Coronary artery (tissue), 2 donors: ENCODE measurements at regions not wholly inside any gene's neighbourhood (a gene's known extent, or its start where the extent isn't known, plus 50 kb on each side); places are given as distances from the start of the nearest gene placed in this dataset.

Source experiments
- DNase-seq: peaks from one replicate; pipeline ENCODE4 v3.0.0-alpha.2; 2017; ENCODE audit warnings: low spot score
- H3K27ac ChIP-seq, 2 donors: fragments of 200-600 bp; sonication (generic); one replicate each; pipeline ENCODE4 v1.5.1; 2016 to 2019
- H3K4me3 ChIP-seq: fragments of 200-600 bp; sonication (generic); 2 replicates; pipeline ENCODE4 v1.5.1; 2016; ENCODE audit warnings: mild to moderate bottlenecking, moderate library complexity
- TF ChIP-seq, protein P1 (sequence below): fragments of 200-600 bp; sonication (generic); IDR thresholded peaks from one replicate; pipeline ENCODE4 v1.5.1; 2019; ENCODE audit warnings: antibody characterized with exemption

DNA sequence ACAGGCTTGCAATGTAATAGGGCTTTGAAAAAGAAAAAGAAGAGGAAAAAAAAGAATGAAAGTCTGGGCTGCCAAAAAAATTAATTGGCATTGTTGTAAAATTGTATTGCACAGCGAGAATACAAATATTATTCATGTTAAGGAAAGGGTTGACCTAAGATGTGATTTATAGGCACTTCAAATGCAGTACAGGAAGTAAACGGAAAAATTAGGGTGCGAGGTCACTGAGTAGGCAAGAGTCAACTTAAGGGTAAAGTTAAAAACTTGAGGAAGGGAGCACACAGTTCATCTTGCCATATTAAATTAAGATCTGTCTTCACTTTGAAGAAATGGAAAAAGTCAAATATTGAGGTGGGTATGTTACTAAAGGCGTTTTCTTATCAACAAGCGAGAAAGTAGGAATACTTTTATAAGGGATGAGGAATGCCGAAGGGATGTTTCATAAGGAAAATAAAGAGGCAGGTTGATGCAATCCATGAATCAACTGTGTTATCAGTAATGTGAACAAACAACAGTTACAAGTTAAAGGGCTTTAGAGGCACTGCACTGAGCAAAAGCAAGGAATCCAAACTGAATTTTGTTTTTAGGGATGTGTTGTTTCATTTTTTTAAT lies 123.0 kb downstream of the WT1 start:
- Histone ChIP-seq H3K27ac (no peak overlapping the region), H3K4me3 (no peak overlapping the region)
- DNase-seq: no peak
- TF ChIP-seq, protein P1, sequence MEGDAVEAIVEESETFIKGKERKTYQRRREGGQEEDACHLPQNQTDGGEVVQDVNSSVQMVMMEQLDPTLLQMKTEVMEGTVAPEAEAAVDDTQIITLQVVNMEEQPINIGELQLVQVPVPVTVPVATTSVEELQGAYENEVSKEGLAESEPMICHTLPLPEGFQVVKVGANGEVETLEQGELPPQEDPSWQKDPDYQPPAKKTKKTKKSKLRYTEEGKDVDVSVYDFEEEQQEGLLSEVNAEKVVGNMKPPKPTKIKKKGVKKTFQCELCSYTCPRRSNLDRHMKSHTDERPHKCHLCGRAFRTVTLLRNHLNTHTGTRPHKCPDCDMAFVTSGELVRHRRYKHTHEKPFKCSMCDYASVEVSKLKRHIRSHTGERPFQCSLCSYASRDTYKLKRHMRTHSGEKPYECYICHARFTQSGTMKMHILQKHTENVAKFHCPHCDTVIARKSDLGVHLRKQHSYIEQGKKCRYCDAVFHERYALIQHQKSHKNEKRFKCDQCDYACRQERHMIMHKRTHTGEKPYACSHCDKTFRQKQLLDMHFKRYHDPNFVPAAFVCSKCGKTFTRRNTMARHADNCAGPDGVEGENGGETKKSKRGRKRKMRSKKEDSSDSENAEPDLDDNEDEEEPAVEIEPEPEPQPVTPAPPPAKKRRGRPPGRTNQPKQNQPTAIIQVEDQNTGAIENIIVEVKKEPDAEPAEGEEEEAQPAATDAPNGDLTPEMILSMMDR: no peak

DNA sequence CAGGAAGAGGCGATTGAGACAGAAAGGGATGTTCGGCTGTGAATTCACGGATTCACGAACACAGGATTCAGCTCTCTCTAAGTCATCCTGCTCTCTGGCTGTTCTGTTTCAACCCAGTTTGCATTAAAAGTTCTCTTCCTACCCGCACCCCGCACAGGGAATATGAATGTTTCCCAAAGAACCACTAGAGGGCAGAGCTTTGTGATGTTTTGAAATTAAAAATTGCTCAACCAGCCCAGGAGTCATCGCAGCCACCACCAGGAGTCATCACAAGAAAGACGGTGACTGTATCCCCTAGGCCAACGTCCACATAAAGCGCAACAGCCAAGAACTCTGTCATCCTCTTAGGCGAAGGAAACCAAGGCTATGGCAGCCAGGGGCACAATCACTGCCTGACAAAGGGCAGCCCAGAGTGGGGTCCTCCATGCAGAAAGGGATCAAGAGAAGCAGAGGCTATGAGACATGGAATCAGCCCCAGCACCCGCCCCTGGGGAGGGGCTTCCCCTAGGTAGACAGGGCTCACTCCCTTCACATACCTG lies 122.4 kb downstream of the WT1 start:
- DNase-seq: no peak
- TF ChIP-seq, protein P1: no peak
- Histone ChIP-seq H3K27ac (no peak overlapping the region), H3K4me3 (no peak overlapping the region)

DNA sequence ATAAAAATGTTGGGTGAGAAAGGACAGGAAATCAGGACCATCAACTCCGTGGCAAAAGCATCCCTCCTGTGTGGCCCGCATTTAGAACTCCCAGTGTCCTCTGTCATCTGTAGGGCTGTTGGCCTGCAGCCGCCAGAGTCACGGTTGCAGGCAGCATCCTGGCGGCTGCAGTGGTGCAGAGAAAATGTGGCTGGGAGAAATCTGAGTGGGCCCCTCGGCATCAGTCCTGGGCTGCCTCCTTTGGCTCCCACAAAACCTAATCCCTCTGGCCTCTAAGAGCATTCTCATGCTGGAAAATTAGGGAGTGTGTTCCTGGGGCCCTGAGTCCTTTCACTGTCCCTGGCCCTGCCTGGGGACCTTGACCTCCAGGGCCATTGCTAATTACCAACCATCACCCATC lies 121.9 kb downstream of the WT1 start:
- no peak for DNase-seq
- H3K27ac ChIP-seq: no peak overlapping the region
- TF ChIP-seq, protein P1: no peak
- H3K4me3 ChIP-seq: no peak overlapping the region

DNA sequence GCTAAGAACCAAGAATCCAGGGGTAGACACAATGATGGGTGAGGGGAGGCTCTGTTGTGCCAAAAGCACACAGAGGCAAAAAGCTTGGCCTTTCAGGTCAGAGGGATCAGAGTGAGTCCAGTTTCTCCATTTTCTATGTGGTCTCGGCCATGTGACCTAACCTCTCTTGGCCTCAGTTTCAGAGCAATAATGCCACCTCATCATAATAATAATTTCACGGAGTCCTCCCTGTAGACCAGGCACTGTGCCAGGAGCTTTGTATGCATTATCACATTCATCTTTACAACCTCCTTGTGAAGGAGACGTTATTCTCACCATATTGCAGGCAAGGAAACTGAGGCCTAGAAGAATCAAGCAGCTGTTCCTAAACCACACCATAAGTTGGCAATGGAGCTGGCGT lies 120.2 kb downstream of the WT1 start:
- TF ChIP-seq, protein P1: no peak
- H3K27ac ChIP-seq: no peak overlapping the region
- DNase-seq: no peak
- no peak overlapping the region for H3K4me3 ChIP-seq

DNA sequence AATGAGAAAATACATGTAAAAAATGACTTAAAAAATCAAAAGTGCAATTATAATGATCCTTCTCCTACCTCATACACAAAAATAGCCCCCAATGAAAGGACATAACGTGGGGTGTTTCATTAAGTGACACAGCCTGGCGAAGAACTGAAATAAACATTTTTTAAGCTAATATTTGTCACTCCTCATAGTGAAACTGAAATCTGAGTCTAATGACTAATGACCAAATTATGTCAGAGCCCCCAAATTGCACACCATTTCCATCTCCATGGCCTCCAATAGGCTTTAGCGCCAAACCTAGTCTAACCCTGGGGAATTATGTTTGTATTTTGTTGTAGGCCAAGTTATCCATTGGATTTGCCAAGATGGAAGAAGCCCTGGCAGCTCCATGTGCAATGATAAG lies 119.1 kb downstream of the WT1 start:
- TF ChIP-seq, protein P1: no peak
- DNase-seq: no peak
- Histone ChIP-seq H3K27ac (no peak overlapping the region), H3K4me3 (no peak overlapping the region)

DNA sequence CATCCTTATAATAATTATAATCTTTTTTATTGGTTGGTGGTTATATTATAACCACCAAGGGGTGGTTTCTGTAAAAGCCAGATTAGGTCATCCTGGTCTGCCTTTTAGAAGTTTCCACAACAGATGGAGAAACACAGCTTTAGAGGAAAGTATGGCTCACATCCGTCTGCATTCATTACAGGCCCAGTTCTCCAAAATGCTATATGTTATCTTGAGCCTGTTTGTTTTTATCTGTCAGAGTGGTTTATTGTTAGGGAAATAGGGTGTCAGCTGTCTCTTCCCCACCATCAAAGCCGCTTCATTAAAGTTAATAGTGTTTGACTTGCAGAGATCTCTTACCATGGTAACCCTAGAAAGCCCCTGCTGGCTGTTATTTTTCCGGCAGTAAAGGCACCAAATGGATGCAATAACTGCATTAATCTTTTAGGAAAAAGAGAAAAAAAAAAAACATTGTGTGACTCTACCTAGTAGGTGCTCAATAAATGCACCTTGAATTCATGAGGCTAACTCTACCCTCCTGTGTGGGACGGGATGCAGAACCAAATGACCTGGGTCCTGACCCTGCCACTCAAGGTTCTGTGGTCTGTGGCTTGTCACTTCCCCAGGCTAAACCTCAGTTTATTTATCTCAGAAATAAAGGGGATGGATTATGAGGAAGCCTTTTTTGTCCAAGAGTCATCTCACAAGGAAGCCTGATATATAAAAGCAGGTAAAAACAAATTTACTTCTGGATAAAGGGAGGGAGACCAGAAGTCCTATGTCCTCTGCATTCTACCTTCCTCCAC lies 118.3 kb downstream of the WT1 start:
- TF ChIP-seq, protein P1: no peak
- DNase-seq: no peak
- Histone ChIP-seq H3K27ac (no peak overlapping the region), H3K4me3 (no peak overlapping the region)

DNA sequence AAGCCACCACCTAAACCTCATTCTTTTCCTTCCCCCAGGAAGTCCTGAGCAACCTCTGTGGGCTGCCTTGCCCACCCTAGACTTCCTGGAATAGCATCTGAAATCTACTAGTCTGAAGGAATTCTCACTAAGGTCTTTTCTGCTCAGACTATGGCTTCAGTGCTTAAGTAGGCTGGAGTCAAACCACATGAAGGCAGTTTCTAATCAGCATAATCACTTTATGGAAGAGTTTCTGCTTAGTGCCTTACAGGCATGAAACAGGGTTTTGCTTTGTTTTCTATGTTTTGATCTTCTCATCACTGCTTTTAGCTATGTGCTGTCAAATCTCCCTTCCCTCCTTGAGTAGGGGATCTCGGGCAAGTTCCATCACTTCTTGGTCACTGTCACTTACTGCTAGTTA lies 117.7 kb downstream of the WT1 start:
- DNase-seq: no peak
- TF ChIP-seq, protein P1: no peak
- Histone ChIP-seq H3K4me3 (no peak overlapping the region), H3K27ac (no peak overlapping the region)
